ENCODE measurements at regions not wholly inside any gene's neighbourhood (a gene's known extent, or its start where the extent isn't known, plus 50 kb on each side); places are given as distances from the start of the nearest gene placed in this dataset.
"Not testable (repeated sequence)": the region's sequence is repeated elsewhere in the genome, so short reads cannot be mapped to it uniquely, and the experiment has no call there.

GRCh38 chr2:131639001-131639620, 111.4 kb downstream of the CCDC74A start:
- DNase-seq (ENCODE audit: low read depth), result not testable (repeated sequence)

- no peak for DNase-seq (ENCODE audit: low read depth)
Observed at GRCh38 chr2:131641414-131642206, 113.9 kb downstream of the CCDC74A start.

GRCh38 chr2:131643180-131643579, 115.5 kb downstream of the CCDC74A start:
- DNase-seq (ENCODE audit: low read depth), result not testable (repeated sequence)

- DNase-seq (ENCODE audit: low read depth), result no peak
Observed at GRCh38 chr2:131645177-131645765, 117.6 kb downstream of the CCDC74A start.

GRCh38 chr2:131646220-131646619, 118.5 kb downstream of the CCDC74A start:
- DNase-seq (ENCODE audit: low read depth), result not testable (repeated sequence)

- DNase-seq (ENCODE audit: low read depth), result no peak
Observed at GRCh38 chr2:131646669-131647297, 119.1 kb downstream of the CCDC74A start.

GRCh38 chr2:131648565-131648964, 120.9 kb downstream of the CCDC74A start:
- not testable (repeated sequence) for DNase-seq (ENCODE audit: low read depth)

GRCh38 chr2:131652246-131652645, 124.6 kb downstream of the CCDC74A start:
- DNase-seq (ENCODE audit: low read depth), result not testable (repeated sequence)

- DNase-seq (ENCODE audit: low read depth), result not testable (repeated sequence)
Observed at GRCh38 chr2:131654107-131654506, 126.4 kb downstream of the CCDC74A start.

GRCh38 chr2:131656816-131657633, 129.3 kb downstream of the CCDC74A start:
- no peak for DNase-seq (ENCODE audit: low read depth)

GRCh38 chr2:131657895-131658768, 130.4 kb downstream of the CCDC74A start:
- no peak for DNase-seq (ENCODE audit: low read depth)

- DNase-seq (ENCODE audit: low read depth), result no peak
Observed at GRCh38 chr2:131658769-131659131, 131.1 kb downstream of the CCDC74A start.

- DNase-seq (ENCODE audit: low read depth), result no peak
Observed at GRCh38 chr2:131659168-131659572, 131.5 kb downstream of the CCDC74A start.

GRCh38 chr2:131661101-131661782, 133.6 kb downstream of the CCDC74A start:
- not testable (repeated sequence) for DNase-seq (ENCODE audit: low read depth)

GRCh38 chr2:131661884-131662535, 134.3 kb downstream of the CCDC74A start:
- DNase-seq (ENCODE audit: low read depth), result not testable (repeated sequence)

GRCh38 chr2:131663501-131663900, 135.8 kb downstream of the CCDC74A start:
- DNase-seq (ENCODE audit: low read depth), result not testable (repeated sequence)

- DNase-seq (ENCODE audit: low read depth), result not testable (repeated sequence)
Observed at GRCh38 chr2:131665716-131666115, 138.0 kb downstream of the CCDC74A start.

- DNase-seq (ENCODE audit: low read depth), result not testable (repeated sequence)
Observed at GRCh38 chr2:131668794-131669540, 141.3 kb downstream of the CCDC74A start.

Measured in forelimb muscle (tissue), 1 donor.